ENCODE measurements at regions not wholly inside any gene's neighbourhood (a gene's known extent, or its start where the extent isn't known, plus 50 kb on each side); places are given as distances from the start of the nearest gene placed in this dataset.
A peak's percentile ranks its signal among the peaks of the same experiment; 100 is the strongest.

DNA sequence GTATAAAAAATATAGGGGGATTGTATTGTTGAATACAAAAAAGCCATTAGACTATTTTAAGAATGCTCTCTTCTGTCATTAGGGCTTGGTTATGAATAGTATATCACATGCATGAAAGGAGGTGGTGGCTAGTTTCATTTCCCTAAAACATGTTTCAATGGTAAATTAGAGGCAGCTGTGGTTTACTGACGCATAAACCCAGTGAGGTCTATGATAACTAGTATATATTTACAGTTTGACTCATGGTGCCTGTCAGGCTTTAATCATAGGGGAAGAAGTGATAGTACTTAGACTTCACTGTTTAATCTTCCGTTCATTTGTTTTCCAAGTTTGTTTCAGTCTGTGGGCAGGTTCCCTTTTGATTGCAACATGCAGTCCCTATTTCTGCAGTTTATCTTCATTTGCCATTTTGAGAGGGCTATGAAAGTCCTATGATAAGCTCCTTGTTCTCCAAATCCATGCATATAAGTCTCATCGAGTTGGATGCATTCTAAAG is 55.1 kb upstream of the MAP4K3 start (continued):
- TF ChIP-seq ETV6 (CRISPR knock-in tag; conservative IDR thresholded peaks at IDR 0.05) (no peak), ZNF879 (CRISPR knock-in tag; IDR thresholded peaks at IDR 0.05) (no peak), SNAPC2 (CRISPR knock-in tag; IDR thresholded peaks at IDR 0.05) (no peak), ZKSCAN1 (IDR thresholded peaks at IDR 0.05; ENCODE audit: low read length) (no peak), KDM1A (CRISPR knock-in tag; IDR thresholded peaks at IDR 0.05) (no peak), BCL6 (CRISPR knock-in tag; IDR thresholded peaks at IDR 0.05) (peak; percentile 48; the same call in 1 of the 2 replicates), NCOA2 (CRISPR knock-in tag; IDR thresholded peaks at IDR 0.05) (peak; percentile 85), AHR (CRISPR knock-in tag; IDR thresholded peaks at IDR 0.05) (no peak), ARNT2 (CRISPR knock-in tag; IDR thresholded peaks at IDR 0.05; ENCODE audit: low read depth) (no peak), DPF2 (CRISPR knock-in tag; IDR thresholded peaks at IDR 0.05; ENCODE audit: borderline replicate concordance, low read depth) (peak; percentile 66; the same call in 1 of the 2 replicates), SYNCRIP (IDR thresholded peaks at IDR 0.05; ENCODE audit: insufficient read depth, low read depth, low read length) (no peak), KMT2A (CRISPR knock-in tag; IDR thresholded peaks at IDR 0.05) (no peak), ZFP90 (CRISPR knock-in tag; IDR thresholded peaks at IDR 0.05; ENCODE audit: borderline replicate concordance) (no peak), ZNF709 (CRISPR knock-in tag; IDR thresholded peaks at IDR 0.05) (no peak), DNMT3B (CRISPR knock-in tag; conservative IDR thresholded peaks at IDR 0.05) (0 out of 2 replicates have a peak, but pooled peaks have one; percentile 58), ZNF205 (CRISPR knock-in tag; IDR thresholded peaks at IDR 0.05) (no peak), ASH2L (IDR thresholded peaks at IDR 0.05; ENCODE audit: insufficient read length, low read depth, low read length) (no peak), ZNF780A (CRISPR knock-in tag; IDR thresholded peaks at IDR 0.05) (no peak), FOXJ3 (CRISPR knock-in tag; IDR thresholded peaks at IDR 0.05; ENCODE audit: borderline replicate concordance) (peak; percentile 28; the same call in 1 of the 2 replicates)
- TF ChIP-seq, protein P1, sequence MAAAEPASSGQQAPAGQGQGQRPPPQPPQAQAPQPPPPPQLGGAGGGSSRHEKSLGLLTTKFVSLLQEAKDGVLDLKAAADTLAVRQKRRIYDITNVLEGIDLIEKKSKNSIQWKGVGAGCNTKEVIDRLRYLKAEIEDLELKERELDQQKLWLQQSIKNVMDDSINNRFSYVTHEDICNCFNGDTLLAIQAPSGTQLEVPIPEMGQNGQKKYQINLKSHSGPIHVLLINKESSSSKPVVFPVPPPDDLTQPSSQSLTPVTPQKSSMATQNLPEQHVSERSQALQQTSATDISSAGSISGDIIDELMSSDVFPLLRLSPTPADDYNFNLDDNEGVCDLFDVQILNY (CRISPR knock-in tag; conservative IDR thresholded peaks at IDR 0.05) = no peak
- TF ChIP-seq, protein P2, sequence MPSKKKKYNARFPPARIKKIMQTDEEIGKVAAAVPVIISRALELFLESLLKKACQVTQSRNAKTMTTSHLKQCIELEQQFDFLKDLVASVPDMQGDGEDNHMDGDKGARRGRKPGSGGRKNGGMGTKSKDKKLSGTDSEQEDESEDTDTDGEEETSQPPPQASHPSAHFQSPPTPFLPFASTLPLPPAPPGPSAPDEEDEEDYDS (CRISPR knock-in tag; IDR thresholded peaks at IDR 0.05) = no peak
- TF ChIP-seq, protein P3, sequence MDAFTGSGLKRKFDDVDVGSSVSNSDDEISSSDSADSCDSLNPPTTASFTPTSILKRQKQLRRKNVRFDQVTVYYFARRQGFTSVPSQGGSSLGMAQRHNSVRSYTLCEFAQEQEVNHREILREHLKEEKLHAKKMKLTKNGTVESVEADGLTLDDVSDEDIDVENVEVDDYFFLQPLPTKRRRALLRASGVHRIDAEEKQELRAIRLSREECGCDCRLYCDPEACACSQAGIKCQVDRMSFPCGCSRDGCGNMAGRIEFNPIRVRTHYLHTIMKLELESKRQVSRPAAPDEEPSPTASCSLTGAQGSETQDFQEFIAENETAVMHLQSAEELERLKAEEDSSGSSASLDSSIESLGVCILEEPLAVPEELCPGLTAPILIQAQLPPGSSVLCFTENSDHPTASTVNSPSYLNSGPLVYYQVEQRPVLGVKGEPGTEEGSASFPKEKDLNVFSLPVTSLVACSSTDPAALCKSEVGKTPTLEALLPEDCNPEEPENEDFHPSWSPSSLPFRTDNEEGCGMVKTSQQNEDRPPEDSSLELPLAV (CRISPR knock-in tag; conservative IDR thresholded peaks at IDR 0.05; ENCODE audit: low read depth) = no peak
- TF ChIP-seq, protein P4, sequence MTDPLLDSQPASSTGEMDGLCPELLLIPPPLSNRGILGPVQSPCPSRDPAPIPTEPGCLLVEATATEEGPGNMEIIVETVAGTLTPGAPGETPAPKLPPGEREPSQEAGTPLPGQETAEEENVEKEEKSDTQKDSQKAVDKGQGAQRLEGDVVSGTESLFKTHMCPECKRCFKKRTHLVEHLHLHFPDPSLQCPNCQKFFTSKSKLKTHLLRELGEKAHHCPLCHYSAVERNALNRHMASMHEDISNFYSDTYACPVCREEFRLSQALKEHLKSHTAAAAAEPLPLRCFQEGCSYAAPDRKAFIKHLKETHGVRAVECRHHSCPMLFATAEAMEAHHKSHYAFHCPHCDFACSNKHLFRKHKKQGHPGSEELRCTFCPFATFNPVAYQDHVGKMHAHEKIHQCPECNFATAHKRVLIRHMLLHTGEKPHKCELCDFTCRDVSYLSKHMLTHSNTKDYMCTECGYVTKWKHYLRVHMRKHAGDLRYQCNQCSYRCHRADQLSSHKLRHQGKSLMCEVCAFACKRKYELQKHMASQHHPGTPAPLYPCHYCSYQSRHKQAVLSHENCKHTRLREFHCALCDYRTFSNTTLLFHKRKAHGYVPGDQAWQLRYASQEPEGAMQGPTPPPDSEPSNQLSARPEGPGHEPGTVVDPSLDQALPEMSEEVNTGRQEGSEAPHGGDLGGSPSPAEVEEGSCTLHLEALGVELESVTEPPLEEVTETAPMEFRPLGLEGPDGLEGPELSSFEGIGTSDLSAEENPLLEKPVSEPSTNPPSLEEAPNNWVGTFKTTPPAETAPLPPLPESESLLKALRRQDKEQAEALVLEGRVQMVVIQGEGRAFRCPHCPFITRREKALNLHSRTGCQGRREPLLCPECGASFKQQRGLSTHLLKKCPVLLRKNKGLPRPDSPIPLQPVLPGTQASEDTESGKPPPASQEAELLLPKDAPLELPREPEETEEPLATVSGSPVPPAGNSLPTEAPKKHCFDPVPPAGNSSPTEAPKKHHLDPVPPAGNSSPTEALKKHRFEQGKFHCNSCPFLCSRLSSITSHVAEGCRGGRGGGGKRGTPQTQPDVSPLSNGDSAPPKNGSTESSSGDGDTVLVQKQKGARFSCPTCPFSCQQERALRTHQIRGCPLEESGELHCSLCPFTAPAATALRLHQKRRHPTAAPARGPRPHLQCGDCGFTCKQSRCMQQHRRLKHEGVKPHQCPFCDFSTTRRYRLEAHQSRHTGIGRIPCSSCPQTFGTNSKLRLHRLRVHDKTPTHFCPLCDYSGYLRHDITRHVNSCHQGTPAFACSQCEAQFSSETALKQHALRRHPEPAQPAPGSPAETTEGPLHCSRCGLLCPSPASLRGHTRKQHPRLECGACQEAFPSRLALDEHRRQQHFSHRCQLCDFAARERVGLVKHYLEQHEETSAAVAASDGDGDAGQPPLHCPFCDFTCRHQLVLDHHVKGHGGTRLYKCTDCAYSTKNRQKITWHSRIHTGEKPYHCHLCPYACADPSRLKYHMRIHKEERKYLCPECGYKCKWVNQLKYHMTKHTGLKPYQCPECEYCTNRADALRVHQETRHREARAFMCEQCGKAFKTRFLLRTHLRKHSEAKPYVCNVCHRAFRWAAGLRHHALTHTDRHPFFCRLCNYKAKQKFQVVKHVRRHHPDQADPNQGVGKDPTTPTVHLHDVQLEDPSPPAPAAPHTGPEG (CRISPR knock-in tag; IDR thresholded peaks at IDR 0.05) = no peak
- TF ChIP-seq, protein P5, sequence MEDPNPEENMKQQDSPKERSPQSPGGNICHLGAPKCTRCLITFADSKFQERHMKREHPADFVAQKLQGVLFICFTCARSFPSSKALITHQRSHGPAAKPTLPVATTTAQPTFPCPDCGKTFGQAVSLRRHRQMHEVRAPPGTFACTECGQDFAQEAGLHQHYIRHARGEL (CRISPR knock-in tag; IDR thresholded peaks at IDR 0.05) = no peak
